Stomach (tissue), 4 donors: ENCODE measurements at regions not wholly inside any gene's neighbourhood (a gene's known extent, or its start where the extent isn't known, plus 50 kb on each side); places are given as distances from the start of the nearest gene placed in this dataset.

ENCODE experiments used
- POLR2A ChIP-seq, 4 donors: fragments of 450-650 bp; IDR thresholded peaks; one replicate each; pipeline ENCODE4 v1.6.1; 2016; ENCODE audit warnings: antibody characterized with exemption in 4 of 4, control low read depth in 2 of 4, mild to moderate bottlenecking in 1 of 4, moderate library complexity in 1 of 4
- TF ChIP-seq, protein P1 (sequence below), 7 experiments: fragments of 450-650 bp in 4 of 7; fragments of 200-600 bp in 3 of 7; sonication (generic) in 3 of 7; IDR thresholded peaks; one replicate each; pipeline ENCODE4 v1.5.1; 2016 to 2019; ENCODE audit warnings: antibody characterized with exemption in 7 of 7, control low read depth in 2 of 7, mild to moderate bottlenecking in 1 of 7

DNA sequence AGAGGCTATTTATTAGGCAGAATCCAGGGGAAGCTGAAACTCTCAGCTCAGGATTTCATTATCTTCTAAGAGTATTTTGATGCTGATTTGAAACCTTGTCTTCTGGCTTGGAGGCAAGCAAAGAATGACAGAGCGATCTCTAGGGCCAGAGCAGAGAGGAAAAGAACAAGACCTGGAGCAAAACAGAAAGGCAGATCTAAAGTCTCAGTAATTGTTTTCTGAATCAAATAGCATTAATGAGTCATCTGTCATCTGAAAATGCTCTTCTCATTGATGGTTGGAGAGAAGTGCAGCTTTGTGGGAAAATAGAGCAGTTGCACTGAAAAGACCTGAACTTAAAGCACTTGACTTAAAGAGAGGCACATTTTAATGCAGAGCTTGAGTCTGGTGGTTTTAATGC lies 385.9 kb downstream of the RAP2B start:
- TF ChIP-seq POLR2A (IDR thresholded peaks at IDR 0.05) = no peak
- TF ChIP-seq, protein P1, sequence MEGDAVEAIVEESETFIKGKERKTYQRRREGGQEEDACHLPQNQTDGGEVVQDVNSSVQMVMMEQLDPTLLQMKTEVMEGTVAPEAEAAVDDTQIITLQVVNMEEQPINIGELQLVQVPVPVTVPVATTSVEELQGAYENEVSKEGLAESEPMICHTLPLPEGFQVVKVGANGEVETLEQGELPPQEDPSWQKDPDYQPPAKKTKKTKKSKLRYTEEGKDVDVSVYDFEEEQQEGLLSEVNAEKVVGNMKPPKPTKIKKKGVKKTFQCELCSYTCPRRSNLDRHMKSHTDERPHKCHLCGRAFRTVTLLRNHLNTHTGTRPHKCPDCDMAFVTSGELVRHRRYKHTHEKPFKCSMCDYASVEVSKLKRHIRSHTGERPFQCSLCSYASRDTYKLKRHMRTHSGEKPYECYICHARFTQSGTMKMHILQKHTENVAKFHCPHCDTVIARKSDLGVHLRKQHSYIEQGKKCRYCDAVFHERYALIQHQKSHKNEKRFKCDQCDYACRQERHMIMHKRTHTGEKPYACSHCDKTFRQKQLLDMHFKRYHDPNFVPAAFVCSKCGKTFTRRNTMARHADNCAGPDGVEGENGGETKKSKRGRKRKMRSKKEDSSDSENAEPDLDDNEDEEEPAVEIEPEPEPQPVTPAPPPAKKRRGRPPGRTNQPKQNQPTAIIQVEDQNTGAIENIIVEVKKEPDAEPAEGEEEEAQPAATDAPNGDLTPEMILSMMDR (IDR thresholded peaks at IDR 0.05) = no peak
